ENCODE measurements at regions not wholly inside any gene's neighbourhood (a gene's known extent, or its start where the extent isn't known, plus 50 kb on each side); places are given as distances from the start of the nearest gene placed in this dataset.
A peak's percentile ranks its signal among the peaks of the same experiment; 100 is the strongest.
"Not testable (repeated sequence)": the region's sequence is repeated elsewhere in the genome, so short reads cannot be mapped to it uniquely, and the experiment has no call there.

GRCh38 chr12:74780182-74780849 lies 242.7 kb downstream of the ATXN7L3B start:
- Histone ChIP-seq H2AFZ (ENCODE audit: low read depth, low read length) (no peak overlapping the region), H2BK5ac (ENCODE audit: low read depth, low read length, poor library complexity, severe bottlenecking) (no peak overlapping the region), H4K91ac (ENCODE audit: low read length) (no peak overlapping the region), H3K14ac (ENCODE audit: low read length in 2 of 2) (no peak overlapping the region), H3K79me1 (replicated peaks; ENCODE audit: low read length, poor library complexity, severe bottlenecking) (no peaks in the 10 kb centered on the region), H3K9me3 (ENCODE audit: control insufficient read depth, low read length) (no peaks in the 10 kb centered on the region), H2BK120ac (ENCODE audit: low read depth, low read length) (no peak overlapping the region), H3K4me2 (ENCODE audit: low read length, poor library complexity, severe bottlenecking) (no peak overlapping the region), H2BK12ac (ENCODE audit: low read length in 2 of 2) (no peak overlapping the region), H3K4ac (ENCODE audit: low read depth in 1 of 2, low read length in 2 of 2) (no peak overlapping the region), H2BK15ac (ENCODE audit: low read depth, poor library complexity, severe bottlenecking) (no peak overlapping the region), H2AK5ac (ENCODE audit: low read length, severe bottlenecking) (no peak overlapping the region), H3K4me3 (ENCODE audit: insufficient read depth in 1 of 2, low read depth in 1 of 2, low read length in 2 of 2) (no peak overlapping the region), H3K4me1 (ENCODE audit: control insufficient read depth, insufficient read depth, low read depth, low read length) (peaks cover 4% of the 10 kb centered on the region), H3K36me3 (ENCODE audit: control insufficient read depth in 1 of 2, insufficient read depth in 2 of 2, low read depth in 1 of 2, low read length in 2 of 2) (no peaks in the 10 kb centered on the region), H3K27me3 (ENCODE audit: control insufficient read depth in 1 of 2, insufficient read depth in 1 of 2, low read length in 2 of 2) (no peaks in the 10 kb centered on the region), H3K27ac (ENCODE audit: low read length, poor library complexity, severe bottlenecking) (peak overlapping the region; percentile 57), H4K8ac (ENCODE audit: low read length) (no peak overlapping the region), H3K9ac (ENCODE audit: low read length) (no peak overlapping the region), H3K18ac (ENCODE audit: low read depth in 1 of 2, low read length in 2 of 2) (no peak overlapping the region), H3K23ac (ENCODE audit: low read length in 2 of 2) (no peak overlapping the region)
- 90% methylated on average over 2 of the region's 2 CpGs for WGBS
- DNase-seq = peak; percentile 2

DNA sequence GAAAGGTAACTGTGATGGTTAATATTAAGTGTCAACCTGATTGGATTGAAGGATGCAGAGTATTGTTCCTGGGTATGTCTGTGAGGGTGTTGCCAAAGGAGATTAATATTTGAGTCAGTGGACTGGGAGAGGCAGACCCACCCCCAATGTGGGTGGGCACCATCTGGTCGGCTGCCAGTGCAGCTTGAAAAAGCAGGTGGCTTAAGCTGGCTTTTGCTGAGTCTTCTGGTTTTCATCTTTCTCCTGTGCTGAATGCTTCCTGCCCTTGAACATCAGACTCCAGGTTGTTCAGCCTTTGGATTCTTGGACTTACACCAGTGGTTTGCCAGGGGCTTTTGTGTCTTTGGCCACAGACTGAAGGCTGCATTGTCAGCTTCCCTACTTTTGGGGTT lies 243.2 kb downstream of the ATXN7L3B start:
- not testable (repeated sequence) for H3K23ac ChIP-seq (ENCODE audit: low read length in 2 of 2); DNase-seq; H4K8ac ChIP-seq (ENCODE audit: low read length); H3K9ac ChIP-seq (ENCODE audit: low read length); H3K14ac ChIP-seq (ENCODE audit: low read length in 2 of 2); H3K9me3 ChIP-seq (ENCODE audit: control insufficient read depth, low read length); H3K4me3 ChIP-seq (ENCODE audit: insufficient read depth in 1 of 2, low read depth in 1 of 2, low read length in 2 of 2); H2BK15ac ChIP-seq (ENCODE audit: low read depth, poor library complexity, severe bottlenecking); H2BK12ac ChIP-seq (ENCODE audit: low read length in 2 of 2); H3K18ac ChIP-seq (ENCODE audit: low read depth in 1 of 2, low read length in 2 of 2); H4K91ac ChIP-seq (ENCODE audit: low read length); H3K79me1 ChIP-seq (replicated peaks; ENCODE audit: low read length, poor library complexity, severe bottlenecking); H2BK120ac ChIP-seq (ENCODE audit: low read depth, low read length); H3K4me2 ChIP-seq (ENCODE audit: low read length, poor library complexity, severe bottlenecking); H3K27me3 ChIP-seq (ENCODE audit: control insufficient read depth in 1 of 2, insufficient read depth in 1 of 2, low read length in 2 of 2); H2BK5ac ChIP-seq (ENCODE audit: low read depth, low read length, poor library complexity, severe bottlenecking); H3K27ac ChIP-seq (ENCODE audit: low read length, poor library complexity, severe bottlenecking); H3K4ac ChIP-seq (ENCODE audit: low read depth in 1 of 2, low read length in 2 of 2); H2AFZ ChIP-seq (ENCODE audit: low read depth, low read length); H3K4me1 ChIP-seq (ENCODE audit: control insufficient read depth, insufficient read depth, low read depth, low read length); H3K36me3 ChIP-seq (ENCODE audit: control insufficient read depth in 1 of 2, insufficient read depth in 2 of 2, low read depth in 1 of 2, low read length in 2 of 2)
- H2AK5ac ChIP-seq (ENCODE audit: low read length, severe bottlenecking) = peak overlapping the region; percentile 48
- 52% methylated on average over 1 of the region's 1 CpG for WGBS

DNA sequence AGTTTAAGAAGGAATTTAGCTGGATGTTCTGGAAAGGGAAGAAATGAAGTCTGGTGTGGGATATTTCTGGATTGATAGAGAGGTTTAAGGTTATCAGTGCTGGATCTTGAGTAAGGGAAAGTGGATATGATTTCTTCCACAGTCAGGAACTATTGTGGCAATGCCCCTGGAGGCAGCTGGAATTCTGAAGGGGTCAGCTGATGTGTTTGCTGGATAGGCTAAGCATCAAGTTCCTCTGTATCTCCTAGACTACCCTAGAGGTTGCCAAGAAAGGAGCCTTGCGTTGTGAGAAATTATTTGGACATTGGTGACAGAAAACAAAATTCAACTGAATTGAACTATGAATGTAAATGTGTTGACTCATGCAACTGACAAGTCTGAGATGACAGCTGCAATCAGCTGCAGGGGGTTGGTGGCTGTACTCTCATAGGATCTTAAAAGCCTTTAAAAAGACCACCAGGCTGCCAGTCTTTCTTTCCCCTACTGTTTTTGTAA lies 244.4 kb downstream of the ATXN7L3B start:
- no peak overlapping the region for H3K4me3 ChIP-seq (ENCODE audit: insufficient read depth in 1 of 2, low read depth in 1 of 2, low read length in 2 of 2)
- no peaks in the 10 kb centered on the region for H3K9me3 ChIP-seq (ENCODE audit: control insufficient read depth, low read length)
- no peak overlapping the region for H3K27ac ChIP-seq (ENCODE audit: low read length, poor library complexity, severe bottlenecking)
- no peak overlapping the region for H2BK5ac ChIP-seq (ENCODE audit: low read depth, low read length, poor library complexity, severe bottlenecking)
- no peak overlapping the region for H3K18ac ChIP-seq (ENCODE audit: low read depth in 1 of 2, low read length in 2 of 2)
- no peak overlapping the region for H2BK120ac ChIP-seq (ENCODE audit: low read depth, low read length)
- no peak overlapping the region for H4K91ac ChIP-seq (ENCODE audit: low read length)
- H3K36me3 ChIP-seq (ENCODE audit: control insufficient read depth in 1 of 2, insufficient read depth in 2 of 2, low read depth in 1 of 2, low read length in 2 of 2) = no peaks in the 10 kb centered on the region
- no peak overlapping the region for H3K4ac ChIP-seq (ENCODE audit: low read depth in 1 of 2, low read length in 2 of 2)
- H3K9ac ChIP-seq (ENCODE audit: low read length) = no peak overlapping the region
- H3K23ac ChIP-seq (ENCODE audit: low read length in 2 of 2) = no peak overlapping the region
- no peak overlapping the region for H2AFZ ChIP-seq (ENCODE audit: low read depth, low read length)
- H3K79me1 ChIP-seq (replicated peaks; ENCODE audit: low read length, poor library complexity, severe bottlenecking) = no peaks in the 10 kb centered on the region
- no peak overlapping the region for H3K4me2 ChIP-seq (ENCODE audit: low read length, poor library complexity, severe bottlenecking)
- no peak overlapping the region for H2BK15ac ChIP-seq (ENCODE audit: low read depth, poor library complexity, severe bottlenecking)
- 44% methylated on average over 1 of the region's 1 CpG for WGBS
- H2BK12ac ChIP-seq (ENCODE audit: low read length in 2 of 2) = no peak overlapping the region
- H4K8ac ChIP-seq (ENCODE audit: low read length) = no peak overlapping the region
- no peaks in the 10 kb centered on the region for H3K27me3 ChIP-seq (ENCODE audit: control insufficient read depth in 1 of 2, insufficient read depth in 1 of 2, low read length in 2 of 2)
- H3K4me1 ChIP-seq (ENCODE audit: control insufficient read depth, insufficient read depth, low read depth, low read length) = peaks cover 2% of the 10 kb centered on the region
- no peak overlapping the region for H3K14ac ChIP-seq (ENCODE audit: low read length in 2 of 2)
- H2AK5ac ChIP-seq (ENCODE audit: low read length, severe bottlenecking) = peak overlapping the region; percentile 22
- DNase-seq = no peak

- H2BK120ac ChIP-seq (ENCODE audit: low read depth, low read length) = no peak overlapping the region
- no peak overlapping the region for H2BK15ac ChIP-seq (ENCODE audit: low read depth, poor library complexity, severe bottlenecking)
- H4K91ac ChIP-seq (ENCODE audit: low read length) = no peak overlapping the region
- H3K36me3 ChIP-seq (ENCODE audit: control insufficient read depth in 1 of 2, insufficient read depth in 2 of 2, low read depth in 1 of 2, low read length in 2 of 2) = no peaks in the 10 kb centered on the region
- no peak overlapping the region for H2AFZ ChIP-seq (ENCODE audit: low read depth, low read length)
- H4K8ac ChIP-seq (ENCODE audit: low read length) = no peak overlapping the region
- H3K27ac ChIP-seq (ENCODE audit: low read length, poor library complexity, severe bottlenecking) = no peak overlapping the region
- no peaks in the 10 kb centered on the region for H3K79me1 ChIP-seq (replicated peaks; ENCODE audit: low read length, poor library complexity, severe bottlenecking)
- no peak overlapping the region for H3K4ac ChIP-seq (ENCODE audit: low read depth in 1 of 2, low read length in 2 of 2)
- H2BK5ac ChIP-seq (ENCODE audit: low read depth, low read length, poor library complexity, severe bottlenecking) = no peak overlapping the region
- no peak overlapping the region for H3K23ac ChIP-seq (ENCODE audit: low read length in 2 of 2)
- H3K4me2 ChIP-seq (ENCODE audit: low read length, poor library complexity, severe bottlenecking) = no peak overlapping the region
- H2AK5ac ChIP-seq (ENCODE audit: low read length, severe bottlenecking) = no peak overlapping the region
- H3K4me1 ChIP-seq (ENCODE audit: control insufficient read depth, insufficient read depth, low read depth, low read length) = no peaks in the 10 kb centered on the region
- no peak overlapping the region for H3K9ac ChIP-seq (ENCODE audit: low read length)
- H3K27me3 ChIP-seq (ENCODE audit: control insufficient read depth in 1 of 2, insufficient read depth in 1 of 2, low read length in 2 of 2) = no peaks in the 10 kb centered on the region
- no peak overlapping the region for H3K18ac ChIP-seq (ENCODE audit: low read depth in 1 of 2, low read length in 2 of 2)
- no peaks in the 10 kb centered on the region for H3K9me3 ChIP-seq (ENCODE audit: control insufficient read depth, low read length)
- DNase-seq = no peak
- no peak overlapping the region for H2BK12ac ChIP-seq (ENCODE audit: low read length in 2 of 2)
- H3K14ac ChIP-seq (ENCODE audit: low read length in 2 of 2) = no peak overlapping the region
- WGBS = 86% methylated on average over 5 of the region's 6 CpGs
- no peak overlapping the region for H3K4me3 ChIP-seq (ENCODE audit: insufficient read depth in 1 of 2, low read depth in 1 of 2, low read length in 2 of 2)
Measured at GRCh38 chr12:74790931-74791330, 253.3 kb downstream of the ATXN7L3B start.
